ENCODE measurements at regions not wholly inside any gene's neighbourhood (a gene's known extent, or its start where the extent isn't known, plus 50 kb on each side); places are given as distances from the start of the nearest gene placed in this dataset.

- intact Hi-C loops (cut with DNase I): no loop called here
- no peaks in the 10 kb centered on the region for H3K36me3 ChIP-seq
- H3K27ac ChIP-seq: no peak overlapping the region
- no peaks in the 10 kb centered on the region for H3K27me3 ChIP-seq
- H3K4me1 ChIP-seq: peaks cover 13% of the 10 kb centered on the region
- no peak overlapping the region for H3K4me3 ChIP-seq
- no peak for DNase-seq (ENCODE audit: extremely low spot score in 2 of 2)
- H3K9me3 ChIP-seq: no peaks in the 10 kb centered on the region
- TF ChIP-seq POLR2AphosphoS5 (IDR thresholded peaks at IDR 0.05; ENCODE audit: insufficient read depth in 1 of 2, low read depth in 1 of 2): peak in 1 of 2 donors; percentile 66
- no peak for TF ChIP-seq POLR2A (IDR thresholded peaks at IDR 0.05)
Observed at GRCh38 chr15:39198044-39199000, 382.6 kb upstream of the THBS1 start.

DNA sequence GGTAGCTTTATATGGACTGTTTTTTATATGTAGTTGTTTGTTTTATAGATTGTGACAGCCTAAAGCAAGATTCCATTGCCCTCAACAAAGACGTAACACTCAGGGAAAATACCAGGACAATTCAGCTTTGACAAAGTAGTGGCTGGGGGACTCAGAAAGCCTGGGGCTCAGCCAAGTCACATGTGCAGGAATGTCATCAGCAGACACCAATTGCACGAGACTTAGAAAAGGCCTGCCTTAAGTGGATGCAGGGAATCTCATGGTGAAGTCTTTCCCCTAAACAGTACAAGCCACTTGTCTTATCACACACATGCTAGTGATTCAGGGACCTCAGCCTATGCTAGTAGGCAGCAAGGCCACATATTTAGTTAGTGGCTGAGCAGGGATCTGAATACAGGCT lies 381.8 kb upstream of the THBS1 start:
- intact Hi-C loops (cut with DNase I): no loop called here
- H3K27me3 ChIP-seq: no peaks in the 10 kb centered on the region
- H3K27ac ChIP-seq: peak overlapping the region; percentile 1
- H3K9me3 ChIP-seq: no peaks in the 10 kb centered on the region
- H3K36me3 ChIP-seq: no peaks in the 10 kb centered on the region
- DNase-seq (ENCODE audit: extremely low spot score in 2 of 2): no peak
- peaks cover 13% of the 10 kb centered on the region for H3K4me1 ChIP-seq
- TF ChIP-seq POLR2A (IDR thresholded peaks at IDR 0.05) (no peak), POLR2AphosphoS5 (IDR thresholded peaks at IDR 0.05; ENCODE audit: insufficient read depth in 1 of 2, low read depth in 1 of 2) (no peak), CTCF (IDR thresholded peaks at IDR 0.05) (no peak)
- no peak overlapping the region for H3K4me3 ChIP-seq

- intact Hi-C loops (cut with DNase I): no loop called here
- H3K27me3 ChIP-seq: no peaks in the 10 kb centered on the region
- DNase-seq (ENCODE audit: extremely low spot score in 2 of 2): no peak
- no peak overlapping the region for H3K4me3 ChIP-seq
- no peaks in the 10 kb centered on the region for H3K36me3 ChIP-seq
- no peak overlapping the region for H3K27ac ChIP-seq
- TF ChIP-seq CTCF (IDR thresholded peaks at IDR 0.05) (no peak), POLR2A (IDR thresholded peaks at IDR 0.05) (no peak), POLR2AphosphoS5 (IDR thresholded peaks at IDR 0.05; ENCODE audit: insufficient read depth in 1 of 2, low read depth in 1 of 2) (no peak)
- no peaks in the 10 kb centered on the region for H3K9me3 ChIP-seq
- peaks cover 13% of the 10 kb centered on the region for H3K4me1 ChIP-seq
Observed at GRCh38 chr15:39200586-39200985, 380.3 kb upstream of the THBS1 start.

DNA sequence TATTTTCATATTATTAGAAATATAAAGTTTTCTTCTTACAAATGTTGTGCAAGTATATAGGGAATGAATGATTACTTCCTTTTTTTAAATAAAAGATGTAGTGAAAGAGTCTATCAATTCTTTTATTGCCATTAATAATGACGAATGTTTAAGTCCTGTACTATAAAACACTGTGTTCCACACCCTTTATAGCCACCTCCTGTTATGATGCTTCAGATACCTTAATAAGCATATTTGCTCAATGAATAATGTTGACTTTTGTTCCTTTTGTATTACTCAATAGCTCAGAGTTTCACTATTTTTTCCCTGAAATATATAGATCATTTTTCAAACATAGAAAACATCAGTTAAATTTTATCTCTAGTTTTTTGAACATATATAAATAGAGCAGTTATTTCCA lies 378.2 kb upstream of the THBS1 start:
- intact Hi-C loops (cut with DNase I): no loop called here
- H3K9me3 ChIP-seq: no peaks in the 10 kb centered on the region
- no peak overlapping the region for H3K27ac ChIP-seq
- peaks cover 2% of the 10 kb centered on the region for H3K4me1 ChIP-seq
- no peak for DNase-seq (ENCODE audit: extremely low spot score in 2 of 2)
- H3K4me3 ChIP-seq: no peak overlapping the region
- H3K27me3 ChIP-seq: no peaks in the 10 kb centered on the region
- no peak for TF ChIP-seq CTCF (IDR thresholded peaks at IDR 0.05)
- peak in 1 of 2 donors; percentile 17 for TF ChIP-seq POLR2AphosphoS5 (IDR thresholded peaks at IDR 0.05; ENCODE audit: insufficient read depth in 1 of 2, low read depth in 1 of 2)
- H3K36me3 ChIP-seq: no peaks in the 10 kb centered on the region

GRCh38 chr15:39204031-39204430 lies 376.8 kb upstream of the THBS1 start:
- Histone ChIP-seq H3K4me1 (no peaks in the 10 kb centered on the region), H3K4me3 (no peak overlapping the region), H3K9me3 (no peaks in the 10 kb centered on the region), H3K27ac (no peak overlapping the region), H3K27me3 (no peaks in the 10 kb centered on the region), H3K36me3 (no peaks in the 10 kb centered on the region)
- no peak for DNase-seq (ENCODE audit: extremely low spot score in 2 of 2)
- TF ChIP-seq CTCF (IDR thresholded peaks at IDR 0.05): no peak
- no peak for TF ChIP-seq POLR2AphosphoS5 (IDR thresholded peaks at IDR 0.05; ENCODE audit: insufficient read depth in 1 of 2, low read depth in 1 of 2)
- TF ChIP-seq POLR2A (IDR thresholded peaks at IDR 0.05): no peak
- intact Hi-C loops (cut with DNase I): no loop called here

All from vagina (tissue), 2 donors.